ACHN (cell line): ENCODE measurements at regions not wholly inside any gene's neighbourhood (a gene's known extent, or its start where the extent isn't known, plus 50 kb on each side); places are given as distances from the start of the nearest gene placed in this dataset.
"Not testable (repeated sequence)": the region's sequence is repeated elsewhere in the genome, so short reads cannot be mapped to it uniquely, and the experiment has no call there.

ENCODE experiments used
- DNase-seq: peaks from one replicate; pipeline ENCODE4 v3.0.0-alpha.2; 2015
- in situ Hi-C: cut with HindIII; loops from 2 replicates; pipeline ENCODE4 v1.10.0; 2017; ENCODE audit warnings: low sequenced_read_pairs, low pct_ligation_motif_present, low pct_unique_long_range_greater_than_20kb

GRCh38 chr9:101861472-101861871 is 123.0 kb upstream of the GRIN3A start:
- DNase-seq = no peak
- in situ Hi-C loops = no loop called here

DNA sequence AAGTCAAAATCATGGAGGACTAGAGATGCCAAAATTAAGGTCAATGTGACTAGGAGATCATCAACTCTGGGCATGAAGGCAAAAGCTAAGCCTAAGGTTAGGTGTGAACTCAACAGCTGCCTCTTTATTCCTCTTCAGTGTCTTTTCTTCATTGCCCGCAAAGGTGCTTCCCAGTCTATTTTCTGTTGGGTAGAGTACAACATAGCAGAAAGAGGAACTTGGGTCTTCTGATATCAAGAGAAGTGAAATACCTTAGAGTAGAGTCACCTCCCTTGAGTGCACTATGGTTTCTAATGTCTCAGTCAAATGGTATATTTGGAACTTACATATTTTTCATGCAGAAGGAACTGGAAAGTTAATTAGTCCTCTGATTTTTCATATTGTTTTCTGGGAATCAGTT is 122.5 kb upstream of the GRIN3A start:
- in situ Hi-C loops = no loop called here
- DNase-seq = no peak

DNA sequence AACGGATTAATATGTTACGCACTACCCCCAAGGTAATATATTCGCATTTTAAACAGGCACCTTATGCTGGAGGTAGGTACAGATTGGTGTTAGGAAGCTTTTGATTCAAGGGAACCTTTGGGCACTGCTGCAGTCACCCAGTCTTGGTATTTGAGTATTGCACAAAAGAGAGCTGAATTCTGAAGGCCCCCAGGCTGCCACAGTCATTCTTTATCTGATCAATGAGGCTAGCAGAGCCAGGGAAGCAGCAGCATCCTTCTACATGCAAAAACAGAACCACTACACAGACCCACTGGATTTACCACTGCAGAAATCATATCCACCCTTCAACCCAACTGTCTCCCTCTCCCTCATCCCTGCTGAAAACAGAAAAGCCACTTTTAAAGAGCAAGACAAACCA is 121.2 kb upstream of the GRIN3A start:
- in situ Hi-C loops = no loop called here
- DNase-seq = no peak

DNA sequence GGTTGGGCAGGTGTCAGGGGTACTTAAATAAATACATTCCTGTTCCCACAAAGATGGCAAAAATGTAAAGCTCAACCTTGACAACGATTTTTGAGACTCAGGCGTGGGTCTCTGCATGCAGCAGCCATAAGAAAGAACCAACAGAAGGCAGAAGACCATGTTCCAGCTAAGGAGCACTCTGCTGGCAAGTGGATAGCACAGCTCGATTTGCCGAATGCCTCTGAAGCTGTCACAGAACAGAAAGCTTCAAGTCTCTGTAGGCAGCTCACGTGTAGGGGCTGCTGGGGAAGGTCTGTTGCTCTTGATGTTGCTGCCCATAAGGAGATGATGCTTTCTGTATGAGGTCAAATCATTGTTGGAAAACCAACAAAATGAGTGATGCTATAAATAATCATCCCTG is 119.6 kb upstream of the GRIN3A start:
- in situ Hi-C loops = no loop called here
- DNase-seq = no peak

- in situ Hi-C loops = no loop called here
Observed at GRCh38 chr9:101849102-101849707, 110.8 kb upstream of the GRIN3A start.

GRCh38 chr9:101848485-101848919 is 110.1 kb upstream of the GRIN3A start:
- DNase-seq = no peak
- in situ Hi-C loops = no loop called here

More at GRCh38 chr9:101849102-101849707, 110.8 kb upstream of the GRIN3A start:
- no peak for DNase-seq

DNA sequence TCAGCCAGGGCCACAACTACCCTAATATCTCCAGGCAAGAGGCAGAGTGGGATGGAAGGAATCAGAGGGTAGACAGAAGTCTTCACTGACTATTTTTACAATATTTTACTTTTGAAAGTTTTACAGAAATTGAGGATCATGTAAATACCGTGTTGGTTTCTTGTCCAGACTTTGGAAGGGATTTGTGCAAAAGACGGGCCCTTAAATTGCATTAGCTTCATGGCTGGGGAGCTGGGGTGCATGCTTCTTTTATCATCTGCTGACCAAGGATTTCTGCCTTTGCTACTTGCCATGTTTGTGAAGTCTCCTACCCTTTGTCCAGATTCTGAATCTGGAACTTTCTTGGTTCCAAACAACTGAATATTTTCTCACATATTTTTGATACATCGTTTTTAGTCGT is 107.7 kb upstream of the GRIN3A start:
- in situ Hi-C loops = no loop called here
- no peak for DNase-seq

- in situ Hi-C loops = no loop called here
- DNase-seq = no peak
Observed at GRCh38 chr9:101840694-101841188, 102.3 kb upstream of the GRIN3A start.

DNA sequence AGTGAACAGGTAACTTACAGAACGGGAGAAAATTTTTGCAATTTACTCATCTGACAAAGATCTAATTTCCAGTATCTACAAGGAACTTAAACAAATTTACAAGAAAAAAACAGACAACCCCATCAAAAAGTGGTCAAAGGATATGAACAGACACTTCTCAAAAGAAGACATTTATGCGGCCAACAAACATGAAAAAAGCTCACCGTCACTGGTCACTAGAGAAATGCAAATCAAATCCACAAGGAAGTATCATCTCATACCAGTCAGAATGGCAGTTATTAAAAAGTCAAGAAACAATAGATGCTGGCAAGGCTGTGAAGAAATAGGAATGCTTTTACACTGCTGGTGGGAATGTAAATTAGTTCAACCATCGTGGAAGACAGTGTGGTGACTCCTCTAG is 100.5 kb upstream of the GRIN3A start:
- DNase-seq, in situ Hi-C loops: not testable (repeated sequence)

GRCh38 chr9:101836021-101836420 is 97.6 kb upstream of the GRIN3A start:
- in situ Hi-C loops = no loop called here
- no peak for DNase-seq

GRCh38 chr9:101832486-101832885 is 94.0 kb upstream of the GRIN3A start:
- in situ Hi-C loops = no loop called here
- no peak for DNase-seq

GRCh38 chr9:101821450-101821849 is 83.0 kb upstream of the GRIN3A start:
- DNase-seq, in situ Hi-C loops: not testable (repeated sequence)

- in situ Hi-C loops, DNase-seq: not testable (repeated sequence)
Observed at GRCh38 chr9:101820983-101821382, 82.5 kb upstream of the GRIN3A start.

GRCh38 chr9:101814064-101814463 is 75.6 kb upstream of the GRIN3A start:
- in situ Hi-C loops = no loop called here
- DNase-seq = no peak

- in situ Hi-C loops, DNase-seq: not testable (repeated sequence)
Observed at GRCh38 chr9:101807879-101808278, 69.4 kb upstream of the GRIN3A start.

DNA sequence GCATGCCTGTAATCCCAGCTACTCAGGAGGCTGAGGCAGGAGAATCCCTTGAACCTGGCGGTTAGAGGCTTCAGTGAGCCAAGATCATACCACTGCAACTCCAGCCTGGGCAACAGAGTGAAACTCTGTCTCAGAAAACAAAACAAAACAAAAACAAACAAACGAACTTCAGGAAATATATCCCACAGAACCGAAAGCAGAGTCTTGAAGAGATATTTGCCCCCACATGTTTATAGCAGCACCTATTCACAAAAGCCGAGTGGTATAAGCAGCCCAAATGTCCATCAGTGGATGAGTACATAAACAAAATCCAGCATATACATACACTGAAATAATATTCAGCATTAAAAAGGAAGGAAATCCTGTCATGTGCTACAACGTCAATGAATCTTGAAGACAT is 57.6 kb upstream of the GRIN3A start:
- in situ Hi-C loops = no loop called here
- no peak for DNase-seq

- no peak for DNase-seq
- in situ Hi-C loops = no loop called here
Observed at GRCh38 chr9:101795147-101795546, 56.7 kb upstream of the GRIN3A start.

- no peak for DNase-seq
- in situ Hi-C loops = no loop called here
Observed at GRCh38 chr9:101792475-101792874, 54.0 kb upstream of the GRIN3A start.

- in situ Hi-C loops = no loop called here
- peak; percentile 33 for DNase-seq
Observed at GRCh38 chr9:101791938-101792337, 53.5 kb upstream of the GRIN3A start.

- DNase-seq = no peak
- in situ Hi-C loops = no loop called here
Observed at GRCh38 chr9:101791533-101791932, 53.1 kb upstream of the GRIN3A start.
